ENCODE measurements at regions not wholly inside any gene's neighbourhood (a gene's known extent, or its start where the extent isn't known, plus 50 kb on each side); places are given as distances from the start of the nearest gene placed in this dataset.

GRCh38 chr20:11170565-11170964 is 496.8 kb upstream of the JAG1 start:
- ATAC-seq (no peak), FAIRE-seq (no peak), DNase-seq (ENCODE audit: low read depth, low spot score) (no peak)
- POLR2A ChIA-PET, result interaction anchor here (0.9 kb wide), 1 partner anchor 10 kb away, joined by 3 read pairs; no protein-coding TSS in a partner anchor
- TF ChIP-seq MLLT1 (IDR thresholded peaks at IDR 0.05), result no peak
- TF ChIP-seq ZZZ3 (IDR thresholded peaks at IDR 0.05; ENCODE audit: control insufficient read depth, insufficient read length, low read depth), result no peak
- TF ChIP-seq CBX5 (IDR thresholded peaks at IDR 0.05; ENCODE audit: low read depth), result no peak
- no TSS peak for BruUV-seq (replicated peaks)
- Histone ChIP-seq H3K27me3 (replicated peaks in 1 of 2; ENCODE audit: control insufficient read depth in 2 of 2, insufficient read depth in 2 of 2, low read length in 1 of 2) (no peaks in the 10 kb centered on the region), H3K9me3 (replicated peaks; ENCODE audit: control insufficient read depth, insufficient read depth, low read length) (no peaks in the 10 kb centered on the region), H3K4me1 (ENCODE audit: control insufficient read depth, insufficient read depth, low read length) (no peaks in the 10 kb centered on the region), H3K27ac (ENCODE audit: control insufficient read depth, insufficient read depth) (no peak overlapping the region), H3K79me2 (ENCODE audit: control insufficient read depth, insufficient read depth, low read length) (no peaks in the 10 kb centered on the region), H3K4me2 (ENCODE audit: control insufficient read depth, insufficient read depth) (no peak overlapping the region), H3K9ac (ENCODE audit: control insufficient read depth, insufficient read depth, low read length) (no peak overlapping the region), H3K36me3 (ENCODE audit: control insufficient read depth in 2 of 2, insufficient read depth in 2 of 2, low read length in 1 of 2) (no peaks in the 10 kb centered on the region), H4K20me1 (ENCODE audit: control insufficient read depth, insufficient read depth) (no peaks in the 10 kb centered on the region), H3K4me3 (no peak overlapping the region), H2AFZ (ENCODE audit: control insufficient read depth, low read depth, low read length) (no peak overlapping the region)
- intact Hi-C loops (cut with micrococcal nuclease; ENCODE audit: unreplicated experiment), result no loop called here
- SMC1A ChIA-PET (ENCODE audit: uncharacterized antibody, unreplicated experiment), result interaction anchor here (1.5 kb wide), 1 partner anchor 24 kb away, joined by 5 read pairs; no protein-coding TSS in a partner anchor
- in situ Hi-C loops (cut with MboI), result no loop called here
- 22% methylated on average over 2 of the region's 2 CpGs for WGBS (ENCODE audit: insufficient coverage, insufficient replicate concordance, low lambda C conversion rate, missing lambda C conversion rate)
- CTCF ChIA-PET, result no interaction called here
- RAD21 ChIA-PET (ENCODE audit: unreplicated experiment), result no interaction called here

DNA sequence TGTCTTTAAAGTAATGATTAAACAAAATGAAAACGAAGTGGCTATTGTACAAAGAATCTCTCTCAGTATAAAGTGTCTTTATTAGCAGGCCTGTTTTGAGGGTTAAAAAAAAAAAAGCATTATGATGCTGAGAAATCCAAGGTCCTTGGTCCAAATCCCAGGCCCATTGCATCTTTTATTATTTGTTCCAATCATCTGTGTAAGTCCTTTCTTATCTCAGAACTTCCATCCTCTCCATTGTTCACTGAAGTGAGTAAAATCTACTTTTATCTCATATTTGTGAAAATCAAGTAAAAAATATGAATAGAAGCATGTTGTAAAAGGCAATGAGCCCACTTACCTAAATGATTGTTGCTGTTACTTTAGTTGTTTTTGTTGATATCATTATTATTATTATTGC is 499.1 kb upstream of the JAG1 start:
- DNase-seq (ENCODE audit: low read depth, low spot score), result no peak
- Histone ChIP-seq H4K20me1 (ENCODE audit: control insufficient read depth, insufficient read depth) (no peaks in the 10 kb centered on the region), H3K27ac (ENCODE audit: control insufficient read depth, insufficient read depth) (no peak overlapping the region), H3K4me3 (no peak overlapping the region), H3K79me2 (ENCODE audit: control insufficient read depth, insufficient read depth, low read length) (no peaks in the 10 kb centered on the region), H3K4me2 (ENCODE audit: control insufficient read depth, insufficient read depth) (no peak overlapping the region), H3K36me3 (ENCODE audit: control insufficient read depth in 2 of 2, insufficient read depth in 2 of 2, low read length in 1 of 2) (no peaks in the 10 kb centered on the region), H3K4me1 (ENCODE audit: control insufficient read depth, insufficient read depth, low read length) (no peaks in the 10 kb centered on the region), H3K9ac (ENCODE audit: control insufficient read depth, insufficient read depth, low read length) (no peak overlapping the region), H3K27me3 (replicated peaks in 1 of 2; ENCODE audit: control insufficient read depth in 2 of 2, insufficient read depth in 2 of 2, low read length in 1 of 2) (no peaks in the 10 kb centered on the region), H2AFZ (ENCODE audit: control insufficient read depth, low read depth, low read length) (no peak overlapping the region), H3K9me3 (replicated peaks; ENCODE audit: control insufficient read depth, insufficient read depth, low read length) (no peaks in the 10 kb centered on the region)
- 0% methylated on average over 1 of the region's 1 CpG for WGBS (ENCODE audit: insufficient coverage, insufficient replicate concordance, low lambda C conversion rate, missing lambda C conversion rate)
- CTCF ChIA-PET, result no interaction called here
- BruUV-seq (replicated peaks), result no TSS peak
- POLR2A ChIA-PET, result no interaction called here
- no peak for FAIRE-seq
- in situ Hi-C loops (cut with MboI) (no loop called here), intact Hi-C loops (cut with micrococcal nuclease; ENCODE audit: unreplicated experiment) (no loop called here)
- RAD21 ChIA-PET (ENCODE audit: unreplicated experiment), result no interaction called here
- SMC1A ChIA-PET (ENCODE audit: uncharacterized antibody, unreplicated experiment), result no interaction called here
- ATAC-seq, result no peak
- no peak for TF ChIP-seq ATF7 (IDR thresholded peaks at IDR 0.05; ENCODE audit: low read depth)
- TF ChIP-seq POLR2AphosphoS2 (IDR thresholded peaks at IDR 0.05; ENCODE audit: low read depth, low read length), result no peak
- TF ChIP-seq, protein P1, sequence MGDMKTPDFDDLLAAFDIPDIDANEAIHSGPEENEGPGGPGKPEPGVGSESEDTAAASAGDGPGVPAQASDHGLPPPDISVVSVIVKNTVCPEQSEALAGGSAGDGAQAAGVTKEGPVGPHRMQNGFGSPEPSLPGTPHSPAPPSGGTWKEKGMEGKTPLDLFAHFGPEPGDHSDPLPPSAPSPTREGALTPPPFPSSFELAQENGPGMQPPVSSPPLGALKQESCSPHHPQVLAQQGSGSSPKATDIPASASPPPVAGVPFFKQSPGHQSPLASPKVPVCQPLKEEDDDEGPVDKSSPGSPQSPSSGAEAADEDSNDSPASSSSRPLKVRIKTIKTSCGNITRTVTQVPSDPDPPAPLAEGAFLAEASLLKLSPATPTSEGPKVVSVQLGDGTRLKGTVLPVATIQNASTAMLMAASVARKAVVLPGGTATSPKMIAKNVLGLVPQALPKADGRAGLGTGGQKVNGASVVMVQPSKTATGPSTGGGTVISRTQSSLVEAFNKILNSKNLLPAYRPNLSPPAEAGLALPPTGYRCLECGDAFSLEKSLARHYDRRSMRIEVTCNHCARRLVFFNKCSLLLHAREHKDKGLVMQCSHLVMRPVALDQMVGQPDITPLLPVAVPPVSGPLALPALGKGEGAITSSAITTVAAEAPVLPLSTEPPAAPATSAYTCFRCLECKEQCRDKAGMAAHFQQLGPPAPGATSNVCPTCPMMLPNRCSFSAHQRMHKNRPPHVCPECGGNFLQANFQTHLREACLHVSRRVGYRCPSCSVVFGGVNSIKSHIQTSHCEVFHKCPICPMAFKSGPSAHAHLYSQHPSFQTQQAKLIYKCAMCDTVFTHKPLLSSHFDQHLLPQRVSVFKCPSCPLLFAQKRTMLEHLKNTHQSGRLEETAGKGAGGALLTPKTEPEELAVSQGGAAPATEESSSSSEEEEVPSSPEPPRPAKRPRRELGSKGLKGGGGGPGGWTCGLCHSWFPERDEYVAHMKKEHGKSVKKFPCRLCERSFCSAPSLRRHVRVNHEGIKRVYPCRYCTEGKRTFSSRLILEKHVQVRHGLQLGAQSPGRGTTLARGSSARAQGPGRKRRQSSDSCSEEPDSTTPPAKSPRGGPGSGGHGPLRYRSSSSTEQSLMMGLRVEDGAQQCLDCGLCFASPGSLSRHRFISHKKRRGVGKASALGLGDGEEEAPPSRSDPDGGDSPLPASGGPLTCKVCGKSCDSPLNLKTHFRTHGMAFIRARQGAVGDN (IDR thresholded peaks at IDR 0.05), result no peak
- TF ChIP-seq ZSCAN29 (IDR thresholded peaks at IDR 0.05), result no peak
- TF ChIP-seq, protein P2, sequence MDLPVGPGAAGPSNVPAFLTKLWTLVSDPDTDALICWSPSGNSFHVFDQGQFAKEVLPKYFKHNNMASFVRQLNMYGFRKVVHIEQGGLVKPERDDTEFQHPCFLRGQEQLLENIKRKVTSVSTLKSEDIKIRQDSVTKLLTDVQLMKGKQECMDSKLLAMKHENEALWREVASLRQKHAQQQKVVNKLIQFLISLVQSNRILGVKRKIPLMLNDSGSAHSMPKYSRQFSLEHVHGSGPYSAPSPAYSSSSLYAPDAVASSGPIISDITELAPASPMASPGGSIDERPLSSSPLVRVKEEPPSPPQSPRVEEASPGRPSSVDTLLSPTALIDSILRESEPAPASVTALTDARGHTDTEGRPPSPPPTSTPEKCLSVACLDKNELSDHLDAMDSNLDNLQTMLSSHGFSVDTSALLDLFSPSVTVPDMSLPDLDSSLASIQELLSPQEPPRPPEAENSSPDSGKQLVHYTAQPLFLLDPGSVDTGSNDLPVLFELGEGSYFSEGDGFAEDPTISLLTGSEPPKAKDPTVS (IDR thresholded peaks at IDR 0.05; ENCODE audit: low read depth, low read length), result no peak
- TF ChIP-seq KLF5 (IDR thresholded peaks at IDR 0.05; ENCODE audit: partially characterized antibody), result no peak
- TF ChIP-seq SP1 (IDR thresholded peaks at IDR 0.05; ENCODE audit: low read depth, low read length), result no peak
- TF ChIP-seq NRF1 (conservative IDR thresholded peaks at IDR 0.05; ENCODE audit: low read depth, low read length), result no peak
- TF ChIP-seq ZNF622 (IDR thresholded peaks at IDR 0.05), result no peak
- no peak for TF ChIP-seq RAD51 (IDR thresholded peaks at IDR 0.05)
- TF ChIP-seq POLR2A (IDR thresholded peaks at IDR 0.05; ENCODE audit: low read depth, low read length), result no peak

Data from GM12878 (cell line).